ENCODE measurements at regions not wholly inside any gene's neighbourhood (a gene's known extent, or its start where the extent isn't known, plus 50 kb on each side); places are given as distances from the start of the nearest gene placed in this dataset.

DNA sequence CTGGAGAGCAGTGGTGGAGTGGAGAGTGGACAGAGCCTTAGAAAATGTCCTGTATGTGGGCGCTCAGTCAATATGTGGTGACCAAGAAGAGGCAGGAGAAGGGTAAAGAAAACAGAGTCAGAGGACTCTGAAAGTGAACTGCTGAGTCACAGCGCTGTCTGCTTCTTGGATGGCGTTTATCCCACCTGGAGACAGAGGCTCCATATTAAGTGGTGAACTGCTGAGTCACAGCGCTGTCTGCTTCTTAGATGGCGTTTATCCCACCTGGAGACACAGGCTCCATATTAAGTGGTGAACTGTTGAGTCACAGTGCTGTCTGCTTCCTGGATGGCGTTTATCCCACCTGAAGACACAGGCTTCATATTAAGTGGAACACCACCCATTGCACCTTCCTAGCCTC lies 119.3 kb upstream of the RALGAPA2 start:
- DNase-seq (ENCODE audit: low read depth), result peak; percentile 35

DNA sequence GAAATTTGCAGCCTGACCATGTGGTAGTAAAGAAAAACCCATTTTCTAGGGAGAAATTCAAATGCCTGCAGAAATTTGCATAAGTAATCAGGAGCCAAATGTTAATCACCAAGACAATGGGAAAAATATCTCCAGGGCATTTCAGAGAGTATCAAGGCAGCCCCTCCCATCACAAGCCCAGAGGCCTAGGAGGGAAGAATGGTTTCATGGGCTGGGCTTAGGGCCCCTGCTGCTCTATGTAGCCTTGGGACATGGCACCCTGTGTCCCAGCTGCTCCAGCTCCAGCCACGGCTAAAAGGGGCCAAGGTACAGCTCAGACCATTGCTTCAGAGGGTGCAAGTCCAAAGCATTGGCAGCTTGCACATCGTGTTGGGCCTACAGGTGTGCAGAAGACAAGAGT lies 117.2 kb upstream of the RALGAPA2 start:
- DNase-seq (ENCODE audit: low read depth), result no peak

DNA sequence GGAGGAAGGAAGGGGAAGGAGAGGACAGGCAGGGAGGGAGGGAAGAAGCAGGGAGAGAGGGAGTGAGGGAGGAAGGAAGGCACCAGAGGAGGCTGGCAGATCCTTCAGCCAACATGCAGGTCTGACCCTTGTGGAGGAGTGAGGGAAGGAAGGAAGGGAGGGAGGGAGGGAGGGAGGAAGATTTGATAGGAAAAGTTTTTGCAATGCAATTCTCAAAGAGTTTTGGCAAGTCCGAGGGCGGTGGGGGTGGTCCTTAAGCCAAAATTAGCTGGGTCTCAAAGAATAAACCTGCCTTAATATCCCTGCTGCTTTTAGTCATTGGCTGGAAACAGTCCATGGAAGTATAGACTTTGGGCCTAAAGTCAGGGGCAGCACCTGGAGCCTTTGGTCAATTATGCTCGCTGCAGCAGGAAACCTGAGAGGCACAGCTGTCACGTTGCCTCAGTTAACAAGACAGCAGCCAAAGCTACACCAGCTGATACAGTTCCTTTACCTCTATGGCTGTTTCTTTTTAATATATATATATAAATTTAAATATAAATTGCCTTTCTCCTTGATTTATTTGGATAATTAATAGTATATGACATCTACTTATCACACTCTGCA lies 115.7 kb upstream of the RALGAPA2 start:
- DNase-seq (ENCODE audit: low read depth), result no peak

DNA sequence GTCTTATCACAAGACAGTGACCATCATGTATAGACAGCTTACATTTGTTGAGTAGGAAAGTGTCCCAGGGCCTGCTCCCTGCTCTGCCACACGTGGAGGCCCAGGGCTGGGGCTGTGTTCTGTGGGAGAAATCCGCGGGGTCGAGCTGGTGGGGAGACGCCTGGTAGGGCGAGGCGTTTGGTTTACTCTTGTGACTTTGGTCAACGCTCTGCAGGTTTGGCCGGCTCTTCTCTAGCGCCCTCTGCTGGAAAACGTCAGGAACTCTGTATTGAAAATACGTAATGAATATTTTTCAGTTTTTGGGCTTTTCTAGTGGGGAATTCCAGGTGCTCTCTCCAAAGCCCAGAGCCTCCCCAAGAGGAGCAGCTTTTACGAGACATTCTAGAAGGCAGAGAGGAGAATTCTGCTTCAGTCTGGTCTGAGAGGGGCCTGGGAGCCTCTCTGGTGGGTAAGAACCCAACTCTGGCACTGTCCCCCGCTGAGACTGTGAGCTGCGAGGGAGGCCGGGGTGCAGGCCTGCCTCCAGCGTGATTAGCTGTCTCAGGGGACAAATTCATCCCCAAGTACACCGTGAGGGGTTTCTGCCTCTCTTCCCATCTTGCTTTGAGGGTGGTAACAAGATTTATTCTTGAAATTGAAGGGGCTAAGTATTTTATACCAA lies 112.6 kb upstream of the RALGAPA2 start:
- DNase-seq (ENCODE audit: low read depth), result peak; percentile 43

DNA sequence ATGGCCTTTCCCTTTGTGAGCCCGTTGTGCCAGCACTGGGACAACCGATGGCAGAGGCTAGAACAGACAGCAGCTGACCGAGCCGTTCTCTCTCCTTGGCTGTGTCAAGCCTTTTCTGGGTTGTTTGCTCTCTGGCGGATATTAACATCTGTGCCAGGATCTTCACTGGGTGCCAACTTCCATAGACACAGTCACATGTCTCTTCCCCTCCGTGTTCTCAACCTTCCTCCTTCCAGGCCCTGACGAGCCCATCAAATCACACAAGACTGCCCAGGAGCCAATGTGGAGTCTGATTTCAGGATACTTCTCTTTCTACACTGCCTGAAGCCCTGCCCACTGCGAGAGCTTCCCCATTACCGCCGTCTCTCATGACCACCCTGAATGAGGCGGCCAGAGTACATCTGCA lies 111.0 kb upstream of the RALGAPA2 start:
- DNase-seq (ENCODE audit: low read depth), result no peak

DNA sequence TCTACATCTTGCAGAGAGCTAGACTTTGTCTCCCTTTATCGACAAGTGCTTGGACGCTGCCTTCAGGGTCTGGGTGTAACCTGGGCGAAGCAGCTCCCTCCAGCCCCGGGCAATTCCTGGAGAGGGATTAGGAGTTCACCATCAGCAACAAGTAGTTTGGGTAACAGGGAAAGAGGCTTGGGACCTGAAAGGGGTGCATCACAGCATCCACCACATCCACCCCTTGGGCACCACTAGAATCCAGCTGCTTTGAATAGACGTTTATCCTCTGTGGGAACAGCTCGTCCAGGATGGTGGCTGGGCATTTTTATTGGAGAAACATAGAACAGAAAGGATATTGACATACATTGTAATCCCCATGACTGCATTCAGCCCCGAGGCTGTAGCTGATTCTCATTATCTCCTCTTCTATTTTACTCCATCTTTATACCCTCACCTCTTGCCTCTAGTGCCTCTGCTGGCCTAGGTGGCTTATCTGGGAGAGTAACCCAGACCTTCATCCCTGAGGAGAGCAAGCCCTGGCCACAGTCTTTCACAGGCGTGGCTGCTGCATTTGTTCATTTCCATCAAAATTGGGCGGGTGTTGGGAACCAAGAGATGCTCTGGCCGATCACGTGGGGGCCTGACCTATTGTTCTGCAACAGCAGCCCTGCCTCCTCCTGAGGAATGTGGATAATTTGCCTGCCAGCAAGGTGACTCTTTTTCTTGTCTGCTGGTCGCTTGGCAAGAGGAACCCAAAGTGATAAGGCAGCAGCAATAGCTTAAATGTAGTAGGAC lies 109.2 kb upstream of the RALGAPA2 start:
- no peak for DNase-seq (ENCODE audit: low read depth)

DNA sequence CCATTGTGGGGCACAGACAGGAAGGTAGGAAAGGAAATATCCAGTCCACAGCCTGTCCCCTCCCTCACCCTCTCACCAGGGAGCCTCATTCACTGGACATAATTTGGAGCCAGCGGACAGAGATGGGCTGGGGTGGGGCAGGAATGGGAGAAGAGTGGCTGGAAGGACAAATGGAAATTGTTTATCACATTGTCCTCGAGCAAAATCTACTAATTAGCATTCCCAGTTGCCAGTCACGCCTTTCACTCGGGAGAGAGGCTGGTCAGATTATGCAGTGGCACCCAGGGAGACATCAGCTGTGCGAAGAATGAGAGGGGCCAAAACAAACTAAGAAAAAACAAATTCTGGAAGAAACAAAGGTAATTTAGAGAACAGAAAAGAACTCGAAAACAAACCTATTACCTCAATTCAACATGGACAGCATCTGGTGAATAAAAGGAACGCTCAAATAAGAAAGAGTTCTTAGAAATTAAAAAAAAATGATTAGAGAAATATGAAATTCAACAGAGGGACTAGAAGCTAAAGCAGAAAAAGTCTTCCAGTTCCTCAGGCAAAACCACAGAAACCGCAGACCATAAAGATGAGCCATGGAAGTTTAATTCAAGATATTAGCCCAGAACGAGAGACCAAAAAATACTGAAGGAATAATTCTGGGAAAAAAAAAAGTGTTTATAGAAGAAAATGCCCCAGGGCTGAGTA lies 108.5 kb upstream of the RALGAPA2 start:
- DNase-seq (ENCODE audit: low read depth), result peak; percentile 21

DNA sequence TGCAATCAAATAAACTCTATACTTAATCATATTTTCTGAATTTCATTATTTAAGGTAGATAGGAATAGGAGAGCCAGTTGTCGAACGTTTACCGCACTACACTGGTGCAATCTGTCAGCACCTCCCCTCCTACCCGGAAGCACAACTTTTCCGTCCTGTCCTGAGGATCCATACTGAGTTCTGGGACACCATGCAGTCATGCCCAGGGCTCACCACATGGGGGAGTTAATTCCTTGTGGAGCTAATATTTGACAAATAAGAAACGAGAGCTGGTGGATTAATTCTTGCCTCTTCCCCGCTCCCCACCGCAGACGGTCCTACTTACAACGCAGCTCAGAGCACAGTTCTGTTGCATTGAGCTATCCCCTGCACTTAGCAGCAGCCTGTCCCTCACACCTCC lies 107.7 kb upstream of the RALGAPA2 start:
- peak; percentile 42 for DNase-seq (ENCODE audit: low read depth)

DNA sequence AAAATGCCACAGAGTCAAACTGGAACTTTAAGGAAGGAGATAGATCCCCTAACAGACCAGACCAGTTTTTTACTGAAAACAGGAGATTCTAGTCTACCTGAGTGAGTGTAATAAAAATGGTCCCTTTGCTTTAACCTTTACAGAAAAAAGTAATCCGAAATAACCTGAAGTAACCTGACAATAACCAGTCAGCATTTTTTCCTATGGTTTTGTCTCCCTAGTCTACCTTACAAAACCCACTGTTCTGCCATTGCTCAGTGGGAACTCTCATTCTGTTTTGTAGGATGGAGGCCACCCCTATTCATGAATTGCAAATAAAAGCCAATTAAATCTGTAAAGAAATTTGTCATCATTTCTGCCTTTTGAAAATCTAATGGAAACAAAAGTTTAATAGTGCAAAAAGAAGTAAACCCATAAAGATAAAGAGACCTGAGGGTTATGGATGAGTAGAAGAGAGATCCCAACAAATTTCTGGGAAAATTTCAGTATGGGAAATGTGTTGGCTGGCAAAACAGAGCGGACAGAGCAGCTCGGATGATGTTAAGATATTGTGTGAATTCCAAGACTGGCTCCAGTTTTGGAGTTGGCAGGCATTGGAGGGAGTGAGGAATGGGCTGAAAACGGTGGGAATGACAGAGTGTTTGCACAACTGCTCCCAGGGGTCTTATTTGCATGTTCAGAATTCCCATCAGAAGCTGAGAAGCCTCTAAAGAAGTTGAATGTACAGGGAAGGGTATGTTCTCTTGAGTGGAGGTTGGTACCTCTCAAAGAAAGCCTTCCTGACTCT lies 104.7 kb upstream of the RALGAPA2 start:
- no peak for DNase-seq (ENCODE audit: low read depth)

DNA sequence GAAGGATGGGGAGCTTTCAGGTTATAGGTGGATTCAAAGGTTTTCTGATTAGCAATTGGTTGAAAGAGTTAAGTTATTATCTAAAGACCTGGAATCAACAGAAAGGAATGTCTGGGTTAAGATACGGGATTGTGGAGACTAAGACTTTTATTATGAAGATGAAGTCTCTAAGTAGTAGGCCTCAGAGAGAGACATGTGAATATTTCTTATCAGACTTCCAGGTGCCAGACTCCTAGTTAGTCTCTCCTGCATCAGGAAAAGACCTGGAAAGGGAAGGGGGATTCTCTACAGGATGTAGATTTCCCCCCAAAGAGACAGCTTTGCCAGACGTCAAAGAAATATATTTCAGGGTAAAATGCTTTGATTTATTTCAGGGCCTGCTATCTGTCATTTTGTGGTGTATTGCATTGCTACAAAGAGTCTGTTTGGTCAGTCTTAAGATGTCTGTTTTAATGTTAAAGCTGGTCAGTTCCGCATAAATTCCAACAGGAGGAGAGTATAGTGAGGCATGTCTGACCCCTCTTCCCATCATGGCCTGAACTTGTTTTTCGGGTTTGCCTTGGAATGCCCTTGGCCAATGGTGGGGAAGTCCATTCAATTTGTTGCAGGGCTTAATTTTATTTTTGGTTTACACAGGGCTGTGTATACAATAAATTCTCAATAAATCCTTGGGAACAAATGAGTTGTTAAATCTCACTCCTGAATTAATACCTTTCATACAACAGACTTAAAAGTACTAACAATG lies 103.4 kb upstream of the RALGAPA2 start:
- DNase-seq (ENCODE audit: low read depth), result no peak

DNA sequence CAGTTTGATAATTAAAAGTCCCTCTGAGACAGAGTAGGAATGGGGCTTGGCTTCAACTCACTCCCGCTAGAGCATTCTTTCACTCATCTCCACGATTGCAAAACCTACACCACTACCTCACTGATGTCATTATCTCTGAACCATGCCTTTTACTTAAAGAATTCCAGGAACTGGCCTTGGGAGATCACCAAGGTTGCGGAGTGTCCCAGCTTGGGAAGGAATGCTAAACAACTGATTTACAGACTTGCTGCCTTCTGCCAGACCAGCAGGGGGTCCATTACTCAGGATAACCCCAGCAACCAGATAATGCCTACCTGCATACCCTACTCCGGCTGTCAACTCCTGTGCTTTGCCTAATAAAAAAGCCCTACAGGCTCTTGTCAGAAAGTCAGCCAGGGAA lies 102.2 kb upstream of the RALGAPA2 start:
- peak; percentile 52 for DNase-seq (ENCODE audit: low read depth)

DNA sequence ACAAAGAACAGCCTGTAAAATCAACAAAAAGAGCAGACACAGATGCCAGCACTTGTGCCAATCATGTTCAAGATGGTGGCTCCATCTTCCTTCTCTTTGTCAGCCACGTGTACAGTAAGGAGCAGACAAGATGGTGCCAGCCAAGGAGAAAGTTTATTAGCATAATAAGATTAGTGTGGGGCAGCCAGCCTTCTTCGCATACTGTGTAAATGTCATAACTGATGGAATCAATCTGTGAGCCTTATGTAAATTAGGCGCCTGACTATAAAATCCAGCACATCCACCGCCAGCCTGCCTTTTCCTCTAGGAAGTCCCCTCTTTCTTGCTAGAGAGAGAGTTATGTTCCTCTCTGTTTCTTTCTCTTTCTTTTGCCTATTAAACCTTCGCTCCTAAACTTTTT lies 99.7 kb upstream of the RALGAPA2 start:
- DNase-seq (ENCODE audit: low read depth), result no peak

DNA sequence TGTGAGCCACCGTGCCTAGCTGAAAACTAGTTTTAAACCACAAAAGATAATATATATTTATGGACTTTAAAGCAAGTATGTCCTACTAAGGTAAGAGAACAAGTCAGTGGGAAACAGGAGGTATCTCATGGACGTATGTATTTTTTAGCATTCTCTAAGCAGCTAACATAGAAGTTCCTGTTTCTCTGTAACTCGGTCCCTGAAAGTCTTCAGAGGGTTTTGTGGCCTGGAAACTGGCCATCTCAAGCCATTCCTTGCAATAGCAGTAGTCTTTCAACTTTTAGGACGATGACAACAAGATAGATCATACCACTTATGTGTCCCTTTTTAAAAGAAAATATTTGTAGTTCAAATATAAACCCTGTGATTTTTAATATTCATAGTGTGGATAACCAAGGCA lies 95.6 kb upstream of the RALGAPA2 start:
- no peak for DNase-seq (ENCODE audit: low read depth)

DNA sequence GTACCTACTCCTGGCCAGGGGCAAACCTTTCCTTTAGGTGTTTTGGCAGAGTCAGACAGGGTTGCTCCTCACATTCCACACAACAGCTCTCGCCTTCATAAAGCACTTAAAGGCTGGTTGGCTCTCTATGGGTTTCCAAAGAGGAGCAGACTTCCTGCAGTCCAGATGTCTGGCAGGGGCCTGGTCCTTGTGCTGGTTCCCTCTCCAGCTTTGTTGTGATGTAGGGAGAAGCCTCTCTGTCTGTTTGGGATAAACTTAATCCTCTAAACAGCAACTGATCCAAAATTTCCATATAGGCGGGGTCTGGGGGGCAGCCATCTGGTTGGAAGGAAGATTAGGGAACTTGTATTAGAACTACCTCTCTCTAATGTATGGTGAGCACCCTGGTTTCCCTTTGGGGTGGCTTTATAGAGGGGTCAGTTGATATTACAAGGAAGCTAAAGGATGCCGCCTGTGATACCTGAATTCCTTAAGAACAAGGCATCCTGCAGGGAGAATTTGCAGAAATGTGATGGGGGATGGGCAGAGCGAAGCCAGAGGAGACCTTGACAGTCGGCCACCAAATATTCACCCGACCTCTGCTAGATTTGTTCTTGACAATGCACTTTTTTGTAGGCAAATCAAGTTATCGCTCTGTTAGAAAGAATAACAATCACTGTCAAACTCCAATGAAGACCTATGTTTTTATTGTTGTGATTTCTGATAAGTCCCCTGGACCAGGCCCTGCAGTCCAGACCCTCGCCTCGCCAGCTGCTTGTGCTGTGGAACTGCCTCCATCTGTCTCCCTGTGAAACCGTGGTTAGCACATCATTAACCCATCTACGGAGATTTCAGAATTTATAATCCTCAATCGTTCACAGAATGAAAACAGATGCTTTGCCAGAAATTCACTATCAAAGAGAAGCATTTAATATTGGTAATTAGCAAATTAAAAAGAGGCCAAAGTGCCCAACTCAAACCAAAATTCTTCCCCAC lies 94.0 kb upstream of the RALGAPA2 start:
- DNase-seq (ENCODE audit: low read depth), result no peak

DNA sequence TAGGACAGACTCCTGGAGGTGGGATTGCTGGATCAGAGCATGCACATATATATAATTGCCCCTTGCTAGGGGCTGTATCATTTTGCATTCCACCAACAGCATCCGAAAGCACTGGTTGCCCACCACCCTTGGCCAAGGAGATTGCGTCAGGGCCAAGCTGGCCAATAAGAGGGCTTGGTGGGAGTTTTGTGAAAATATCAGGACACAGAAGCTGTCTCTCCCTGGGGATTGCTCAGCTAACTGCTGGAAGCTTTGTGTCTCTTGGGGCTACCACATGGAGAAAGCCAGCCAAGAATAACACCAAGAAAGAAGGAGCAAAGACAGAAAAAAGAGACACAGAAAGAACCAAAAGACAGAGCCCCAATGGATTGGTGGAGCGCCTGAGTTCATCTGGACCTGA lies 90.6 kb upstream of the RALGAPA2 start:
- no peak for DNase-seq (ENCODE audit: low read depth)

DNA sequence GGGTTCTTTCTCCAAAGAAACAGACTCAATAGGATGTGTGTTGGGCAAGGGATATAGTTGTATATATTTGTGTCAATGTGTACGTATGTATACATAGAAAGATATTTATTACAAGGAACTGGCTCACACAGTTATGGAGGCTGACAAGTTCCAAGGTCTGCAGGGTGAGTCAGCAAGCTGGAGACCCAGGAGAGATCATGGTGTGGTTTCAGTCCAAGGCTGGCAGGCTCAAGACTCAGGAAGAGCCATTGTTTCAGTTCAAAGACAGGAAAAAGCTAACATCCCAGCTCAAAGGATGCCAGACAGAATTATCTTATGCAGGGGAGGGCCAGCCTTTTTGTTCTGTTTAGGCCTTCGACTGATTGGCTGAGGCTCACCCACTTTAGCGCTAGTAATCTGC lies 89.9 kb upstream of the RALGAPA2 start:
- DNase-seq (ENCODE audit: low read depth), result peak; percentile 25

DNA sequence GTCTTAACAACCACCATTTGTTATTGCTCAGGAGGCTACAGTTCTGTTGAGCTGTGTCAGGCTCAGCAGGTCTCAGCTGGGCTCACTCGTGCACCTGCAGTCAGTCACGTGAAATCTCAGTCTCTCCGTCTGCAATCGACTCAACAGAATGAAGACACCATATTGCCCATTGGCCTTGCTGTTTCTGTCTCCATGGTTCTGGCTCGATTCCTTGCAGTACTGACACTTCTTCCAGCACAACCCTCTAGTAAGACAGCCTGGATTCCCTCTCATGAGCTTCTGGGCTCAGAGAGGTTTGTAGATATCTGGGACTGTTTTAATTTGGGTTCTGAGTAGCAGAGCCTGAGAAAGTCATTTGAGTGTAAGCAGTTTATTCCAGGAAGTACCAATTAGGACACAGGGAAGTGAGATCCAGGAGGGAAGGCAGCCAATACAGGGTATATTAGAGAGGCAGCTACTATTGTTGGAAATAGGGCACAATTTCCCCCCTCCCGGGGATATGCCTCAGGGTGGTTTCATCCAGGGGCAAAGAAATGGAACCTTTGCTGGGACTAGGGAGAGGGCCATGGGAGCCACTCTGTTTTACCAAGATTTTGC lies 87.4 kb upstream of the RALGAPA2 start:
- no peak for DNase-seq (ENCODE audit: low read depth)

DNA sequence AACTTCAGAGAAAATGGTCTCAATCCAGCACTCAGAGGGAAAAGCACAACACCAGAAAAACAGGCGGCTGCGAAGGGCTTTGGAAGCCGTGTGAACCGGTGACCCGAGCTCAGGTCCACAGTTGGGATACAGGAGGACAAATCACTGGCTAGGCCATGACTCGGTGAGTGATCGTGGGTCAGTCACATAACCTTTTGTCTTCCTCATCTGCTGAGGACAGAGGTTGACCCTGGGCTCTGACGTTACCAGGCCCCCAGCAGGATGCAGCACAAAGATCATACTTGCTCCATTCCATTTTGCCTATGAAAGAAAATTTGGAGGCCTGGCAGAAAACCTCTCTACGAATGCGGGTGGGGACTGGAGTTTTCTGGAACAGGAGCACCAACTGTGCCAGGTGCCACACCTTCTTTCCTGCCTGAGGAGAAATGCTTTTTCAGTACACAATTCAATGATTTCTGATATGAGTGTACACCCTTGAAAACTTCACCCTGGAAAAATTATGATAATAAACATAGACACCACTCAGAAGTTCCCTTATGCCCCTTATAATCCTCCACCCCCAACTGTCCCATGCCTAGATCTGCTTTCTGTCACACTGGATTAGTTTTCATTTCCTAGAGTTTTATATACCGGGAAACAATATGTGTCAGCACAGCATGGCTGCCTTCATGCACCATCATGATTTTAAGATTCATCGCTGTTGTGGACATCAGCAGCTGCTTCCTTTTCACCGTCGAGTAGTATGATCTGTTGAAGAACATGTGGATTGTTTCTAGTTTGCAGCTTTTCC lies 85.3 kb upstream of the RALGAPA2 start:
- DNase-seq (ENCODE audit: low read depth), result no peak
